ENCODE measurements at regions not wholly inside any gene's neighbourhood (a gene's known extent, or its start where the extent isn't known, plus 50 kb on each side); places are given as distances from the start of the nearest gene placed in this dataset.

GRCh38 chr15:69809421-69809820 is 288.3 kb downstream of the TLE3 start:
- TF ChIP-seq EZH2 (IDR thresholded peaks at IDR 0.05; ENCODE audit: low read depth) (no peak), CTCF (conservative IDR thresholded peaks at IDR 0.05) (no peak)
- intact Hi-C loops (cut with micrococcal nuclease; ENCODE audit: unreplicated experiment) = loop anchor here (5.0 kb wide), 1 partner anchor 283 kb away; no protein-coding TSS in a partner anchor
- Histone ChIP-seq H3K36me3 (ENCODE audit: low read depth) (no peaks in the 10 kb centered on the region), H3K79me2 (ENCODE audit: low read depth) (no peaks in the 10 kb centered on the region), H4K20me1 (ENCODE audit: insufficient read depth) (no peaks in the 10 kb centered on the region), H3K9me2 (ENCODE audit: insufficient read depth) (no peaks in the 10 kb centered on the region), H3K4me3 (no peak overlapping the region), H3K4me2 (no peak overlapping the region), H3K27me3 (ENCODE audit: insufficient read depth, low read depth) (no peaks in the 10 kb centered on the region), H3F3A (ENCODE audit: insufficient read depth, low read depth) (peaks cover 12% of the 10 kb centered on the region; the same call in 1 of the 2 replicates), H3K9me3 (ENCODE audit: insufficient read depth, low read depth) (no peaks in the 10 kb centered on the region), H3K4me1 (replicated peaks; ENCODE audit: insufficient read depth) (peaks cover 43% of the 10 kb centered on the region), H2AFZ (no peak overlapping the region), H3K27ac (no peak overlapping the region)
- BruUV-seq (replicated peaks) = no TSS peak
- ChIA-PET CTCF (no interaction called here), POLR2A (ENCODE audit: unreplicated experiment) (no interaction called here)
- DNase-seq = no peak

- no peak overlapping the region for H3K4me3 ChIP-seq
- no peak for TF ChIP-seq CTCF (conservative IDR thresholded peaks at IDR 0.05)
- TF ChIP-seq EZH2 (IDR thresholded peaks at IDR 0.05; ENCODE audit: low read depth) = no peak
- H3F3A ChIP-seq (ENCODE audit: insufficient read depth, low read depth) = peaks cover 7% of the 10 kb centered on the region; the same call in 1 of the 2 replicates
- no TSS peak for BruUV-seq (replicated peaks)
- H3K79me2 ChIP-seq (ENCODE audit: low read depth) = no peaks in the 10 kb centered on the region
- H3K9me2 ChIP-seq (ENCODE audit: insufficient read depth) = no peaks in the 10 kb centered on the region
- CTCF ChIA-PET = no interaction called here
- POLR2A ChIA-PET (ENCODE audit: unreplicated experiment) = no interaction called here
- H3K4me1 ChIP-seq (replicated peaks; ENCODE audit: insufficient read depth) = peaks cover 33% of the 10 kb centered on the region
- no peak overlapping the region for H3K4me2 ChIP-seq
- no peaks in the 10 kb centered on the region for H3K27me3 ChIP-seq (ENCODE audit: insufficient read depth, low read depth)
- H2AFZ ChIP-seq = no peak overlapping the region
- H3K9me3 ChIP-seq (ENCODE audit: insufficient read depth, low read depth) = no peaks in the 10 kb centered on the region
- intact Hi-C loops (cut with micrococcal nuclease; ENCODE audit: unreplicated experiment) = no loop called here
- no peaks in the 10 kb centered on the region for H4K20me1 ChIP-seq (ENCODE audit: insufficient read depth)
- DNase-seq = no peak
- H3K27ac ChIP-seq = no peak overlapping the region
- no peaks in the 10 kb centered on the region for H3K36me3 ChIP-seq (ENCODE audit: low read depth)
Measured at GRCh38 chr15:69810431-69811354, 287.0 kb downstream of the TLE3 start.

- H4K20me1 ChIP-seq (ENCODE audit: insufficient read depth) = no peaks in the 10 kb centered on the region
- TF ChIP-seq CTCF (conservative IDR thresholded peaks at IDR 0.05) (no peak), EZH2 (IDR thresholded peaks at IDR 0.05; ENCODE audit: low read depth) (no peak)
- no peak overlapping the region for H3K27ac ChIP-seq
- 0 out of 2 replicates have a peak, but pooled peaks cover 4% of the 10 kb centered on the region for H3F3A ChIP-seq (ENCODE audit: insufficient read depth, low read depth)
- no peak overlapping the region for H3K4me3 ChIP-seq
- H3K9me3 ChIP-seq (ENCODE audit: insufficient read depth, low read depth) = no peaks in the 10 kb centered on the region
- no peak for DNase-seq
- intact Hi-C loops (cut with micrococcal nuclease; ENCODE audit: unreplicated experiment) = no loop called here
- no peaks in the 10 kb centered on the region for H3K27me3 ChIP-seq (ENCODE audit: insufficient read depth, low read depth)
- H3K4me2 ChIP-seq = no peak overlapping the region
- H3K36me3 ChIP-seq (ENCODE audit: low read depth) = no peaks in the 10 kb centered on the region
- no peaks in the 10 kb centered on the region for H3K9me2 ChIP-seq (ENCODE audit: insufficient read depth)
- no peak overlapping the region for H2AFZ ChIP-seq
- peaks cover 18% of the 10 kb centered on the region for H3K4me1 ChIP-seq (replicated peaks; ENCODE audit: insufficient read depth)
- ChIA-PET CTCF (no interaction called here), POLR2A (ENCODE audit: unreplicated experiment) (no interaction called here)
- BruUV-seq (replicated peaks) = no TSS peak
- H3K79me2 ChIP-seq (ENCODE audit: low read depth) = no peaks in the 10 kb centered on the region
Measured at GRCh38 chr15:69812861-69813261, 284.9 kb downstream of the TLE3 start.

Data from PC-9 (cell line).